Thyroid gland (tissue), 4 donors: ENCODE measurements at regions not wholly inside any gene's neighbourhood (a gene's known extent, or its start where the extent isn't known, plus 50 kb on each side); places are given as distances from the start of the nearest gene placed in this dataset.

Experiments
- CTCF ChIP-seq, 6 experiments: fragments of 200-600 bp in 3 of 6; fragments of 450-650 bp in 3 of 6; sonication (generic) in 3 of 6; IDR thresholded peaks; one replicate each; pipeline ENCODE4 v1.5.1; 2016 to 2019; ENCODE audit warnings: antibody characterized with exemption in 6 of 6, mild to moderate bottlenecking in 2 of 6, inconsistent platforms in 1 of 6, moderate library complexity in 1 of 6
- POLR2A ChIP-seq, 2 donors: fragments of 450-650 bp; IDR thresholded peaks; one replicate each; pipeline ENCODE4 v1.6.1; 2017; ENCODE audit warnings: antibody characterized with exemption in 2 of 2, mild to moderate bottlenecking in 2 of 2, moderate library complexity in 1 of 2

- no peak for TF ChIP-seq CTCF (IDR thresholded peaks at IDR 0.05)
- TF ChIP-seq POLR2A (IDR thresholded peaks at IDR 0.05): no peak
These were observed 203.0 kb upstream of the PDZRN3 start for GRCh38 chr3:73827725-73828211.
